ENCODE measurements at regions not wholly inside any gene's neighbourhood (a gene's known extent, or its start where the extent isn't known, plus 50 kb on each side); places are given as distances from the start of the nearest gene placed in this dataset.

DNA sequence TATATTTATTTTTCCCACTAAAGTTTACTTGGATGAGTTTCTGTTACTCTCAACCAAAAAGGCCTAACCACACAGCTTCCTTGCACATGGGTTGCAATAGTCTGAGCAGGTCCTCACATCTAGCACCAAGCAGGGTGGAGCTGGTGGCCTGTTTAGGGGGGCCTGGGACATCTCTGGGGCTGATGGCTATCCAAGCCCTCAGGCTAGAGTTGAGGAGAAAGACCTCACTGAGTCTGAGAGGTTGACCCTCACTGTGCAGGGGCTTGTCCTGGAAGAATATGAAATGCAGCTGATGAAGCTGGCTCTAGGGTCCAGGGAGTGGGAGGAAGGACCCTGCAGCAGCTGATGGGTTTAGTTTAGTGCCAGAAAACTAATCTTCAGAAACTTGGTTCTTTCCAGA is 217.1 kb upstream of the MVB12B start (continued):
- TF ChIP-seq, protein P1, sequence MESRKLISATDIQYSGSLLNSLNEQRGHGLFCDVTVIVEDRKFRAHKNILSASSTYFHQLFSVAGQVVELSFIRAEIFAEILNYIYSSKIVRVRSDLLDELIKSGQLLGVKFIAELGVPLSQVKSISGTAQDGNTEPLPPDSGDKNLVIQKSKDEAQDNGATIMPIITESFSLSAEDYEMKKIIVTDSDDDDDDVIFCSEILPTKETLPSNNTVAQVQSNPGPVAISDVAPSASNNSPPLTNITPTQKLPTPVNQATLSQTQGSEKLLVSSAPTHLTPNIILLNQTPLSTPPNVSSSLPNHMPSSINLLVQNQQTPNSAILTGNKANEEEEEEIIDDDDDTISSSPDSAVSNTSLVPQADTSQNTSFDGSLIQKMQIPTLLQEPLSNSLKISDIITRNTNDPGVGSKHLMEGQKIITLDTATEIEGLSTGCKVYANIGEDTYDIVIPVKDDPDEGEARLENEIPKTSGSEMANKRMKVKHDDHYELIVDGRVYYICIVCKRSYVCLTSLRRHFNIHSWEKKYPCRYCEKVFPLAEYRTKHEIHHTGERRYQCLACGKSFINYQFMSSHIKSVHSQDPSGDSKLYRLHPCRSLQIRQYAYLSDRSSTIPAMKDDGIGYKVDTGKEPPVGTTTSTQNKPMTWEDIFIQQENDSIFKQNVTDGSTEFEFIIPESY (IDR thresholded peaks at IDR 0.05; ENCODE audit: extremely low read depth, insufficient replicate concordance, low read length) = no peak
- TF ChIP-seq TCF7L2 (IDR thresholded peaks at IDR 0.05; ENCODE audit: borderline replicate concordance, extremely low read depth, insufficient read depth, insufficient read length) = no peak
- no peak for TF ChIP-seq CEBPB (IDR thresholded peaks at IDR 0.05; ENCODE audit: low read depth)

DNA sequence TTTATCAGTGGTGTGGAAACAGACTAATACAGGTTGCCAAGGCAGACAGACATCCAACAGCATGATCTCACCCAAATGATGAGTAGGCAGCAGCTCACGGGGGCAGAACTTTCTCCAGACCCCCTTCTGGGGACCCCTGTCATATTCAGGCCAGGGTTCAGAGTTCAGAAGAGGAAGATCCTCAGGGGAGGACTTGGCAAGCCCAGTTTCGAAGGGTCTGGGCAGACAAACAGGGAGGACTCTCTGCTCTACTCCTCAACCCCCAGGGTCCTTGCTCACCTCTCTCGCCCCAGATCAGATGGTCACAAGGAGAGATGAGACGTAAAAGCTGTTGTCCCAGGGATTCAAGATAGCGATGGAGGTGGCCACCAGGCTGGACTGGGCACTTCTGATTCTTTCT is 215.1 kb upstream of the MVB12B start:
- BruUV-seq (replicated peaks) = no TSS peak
- H3K9me2 ChIP-seq (ENCODE audit: insufficient read depth) = no peaks in the 10 kb centered on the region
- H4K20me1 ChIP-seq (ENCODE audit: insufficient read depth) = no peaks in the 10 kb centered on the region
- CTCF ChIA-PET = no interaction called here
- no peaks in the 10 kb centered on the region for H3K9me3 ChIP-seq (ENCODE audit: control insufficient read depth in 1 of 2, insufficient read depth in 1 of 2, low read depth in 1 of 2, low read length in 2 of 2)
- RAD21 ChIA-PET (ENCODE audit: low non-redundant PET in 1 of 2, low total read pairs in 2 of 2, uncharacterized antibody in 2 of 2, unreplicated experiment in 2 of 2) = no interaction called here
- no peaks in the 10 kb centered on the region for H3K4me1 ChIP-seq (ENCODE audit: control insufficient read depth in 1 of 2, insufficient read depth in 2 of 2, low read length in 2 of 2)
- no peak overlapping the region for H3K27ac ChIP-seq (ENCODE audit: low read depth, low read length)
- H3K4me2 ChIP-seq (ENCODE audit: low read length) = no peak overlapping the region
- no peak for DNase-seq (ENCODE audit: low read depth, low spot score)
- H3K79me2 ChIP-seq (ENCODE audit: insufficient read depth, low read length) = no peaks in the 10 kb centered on the region
- no peaks in the 10 kb centered on the region for H3K36me3 ChIP-seq (ENCODE audit: control insufficient read depth in 1 of 2, insufficient read depth in 2 of 2, low read length in 2 of 2)
- intact Hi-C loops (cut with micrococcal nuclease) = no loop called here
- H3K27me3 ChIP-seq (ENCODE audit: insufficient read depth, low read length) = peaks cover 45% of the 10 kb centered on the region; the same call in 1 of the 2 replicates
- H2AFZ ChIP-seq (ENCODE audit: low read depth, low read length, poor library complexity, severe bottlenecking) = no peak overlapping the region
- POLR2A ChIA-PET = no interaction called here
- H3K4me3 ChIP-seq (replicated peaks in 1 of 2; ENCODE audit: low read depth in 1 of 2, low read length in 2 of 2) = no peak overlapping the region
- no peak overlapping the region for H3K9ac ChIP-seq (ENCODE audit: low read length)
- TF ChIP-seq, protein P2, sequence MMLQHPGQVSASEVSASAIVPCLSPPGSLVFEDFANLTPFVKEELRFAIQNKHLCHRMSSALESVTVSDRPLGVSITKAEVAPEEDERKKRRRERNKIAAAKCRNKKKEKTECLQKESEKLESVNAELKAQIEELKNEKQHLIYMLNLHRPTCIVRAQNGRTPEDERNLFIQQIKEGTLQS (IDR thresholded peaks at IDR 0.05) = no peak
- TF ChIP-seq, protein P3, sequence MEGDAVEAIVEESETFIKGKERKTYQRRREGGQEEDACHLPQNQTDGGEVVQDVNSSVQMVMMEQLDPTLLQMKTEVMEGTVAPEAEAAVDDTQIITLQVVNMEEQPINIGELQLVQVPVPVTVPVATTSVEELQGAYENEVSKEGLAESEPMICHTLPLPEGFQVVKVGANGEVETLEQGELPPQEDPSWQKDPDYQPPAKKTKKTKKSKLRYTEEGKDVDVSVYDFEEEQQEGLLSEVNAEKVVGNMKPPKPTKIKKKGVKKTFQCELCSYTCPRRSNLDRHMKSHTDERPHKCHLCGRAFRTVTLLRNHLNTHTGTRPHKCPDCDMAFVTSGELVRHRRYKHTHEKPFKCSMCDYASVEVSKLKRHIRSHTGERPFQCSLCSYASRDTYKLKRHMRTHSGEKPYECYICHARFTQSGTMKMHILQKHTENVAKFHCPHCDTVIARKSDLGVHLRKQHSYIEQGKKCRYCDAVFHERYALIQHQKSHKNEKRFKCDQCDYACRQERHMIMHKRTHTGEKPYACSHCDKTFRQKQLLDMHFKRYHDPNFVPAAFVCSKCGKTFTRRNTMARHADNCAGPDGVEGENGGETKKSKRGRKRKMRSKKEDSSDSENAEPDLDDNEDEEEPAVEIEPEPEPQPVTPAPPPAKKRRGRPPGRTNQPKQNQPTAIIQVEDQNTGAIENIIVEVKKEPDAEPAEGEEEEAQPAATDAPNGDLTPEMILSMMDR (IDR thresholded peaks at IDR 0.05 in 2 of 3, conservative IDR thresholded peaks at IDR 0.05 in 1 of 3; ENCODE audit: borderline replicate concordance in 1 of 3, insufficient read depth in 1 of 3, low read depth in 2 of 3, low read length in 2 of 3) = no peak
- TF ChIP-seq SIN3A (IDR thresholded peaks at IDR 0.05; ENCODE audit: low read depth) (no peak), ZFX (IDR thresholded peaks at IDR 0.05) (no peak), CBX3 (IDR thresholded peaks at IDR 0.05; ENCODE audit: low read depth) (no peak), EZH2 (IDR thresholded peaks at IDR 0.05) (no peak), ZNF274 (IDR thresholded peaks at IDR 0.05; ENCODE audit: low read depth, low read length) (no peak)
- ATAC-seq = no peak

All from HCT116 (cell line).